ENCODE measurements at regions not wholly inside any gene's neighbourhood (a gene's known extent, or its start where the extent isn't known, plus 50 kb on each side); places are given as distances from the start of the nearest gene placed in this dataset.

GRCh38 chr1:34478515-34479076 is 276.3 kb upstream of the GJB5 start:
- no peaks in the 10 kb centered on the region for H3K9me3 ChIP-seq (ENCODE audit: control insufficient read depth, low read depth, low read length)
- Mint-ChIP-seq H3K9me3 (no peaks in the 10 kb centered on the region; a peak in 2 of 5 replicates), H3K36me3 (ENCODE audit: insufficient read depth in 1 of 3, low read depth in 3 of 3) (no peaks in the 10 kb centered on the region), H3K27me3 (ENCODE audit: low read depth) (peaks cover 4% of the 10 kb centered on the region), H3K27ac (no peak overlapping the region), H3K4me1 (peaks cover 8 to 11% of the 10 kb centered on the region in 2 experiments), H3K4me3 (no peak overlapping the region)
- WGBS (ENCODE audit: extremely low coverage, insufficient read length, low lambda C conversion rate) = no CpG with 5 or more reads among the region's 3 CpGs
- no peaks in the 10 kb centered on the region for H4K20me1 ChIP-seq (ENCODE audit: control insufficient read depth, insufficient read depth, insufficient read length)
- no peak overlapping the region for H3K56ac ChIP-seq (ENCODE audit: insufficient read length, low read depth, low read length)
- no peak overlapping the region for H4K91ac ChIP-seq (ENCODE audit: insufficient read length, low read depth, low read length)
- no peak overlapping the region for H3K18ac ChIP-seq (ENCODE audit: insufficient read length, low read depth, low read length)
- H2BK120ac ChIP-seq (ENCODE audit: low read depth, low read length, poor library complexity, severe bottlenecking) = no peak overlapping the region
- no peak overlapping the region for H2BK5ac ChIP-seq (ENCODE audit: insufficient read length, low read length)
- no peak overlapping the region for H2AK5ac ChIP-seq (ENCODE audit: insufficient read length, low read length)
- no peaks in the 10 kb centered on the region for H3K79me1 ChIP-seq (ENCODE audit: insufficient read depth, low read depth, low read length, poor library complexity, severe bottlenecking)
- H4K8ac ChIP-seq (replicated peaks; ENCODE audit: insufficient read length, low read depth, low read length) = no peak overlapping the region
- DNase-seq = peak; percentile 50
- no peak overlapping the region for H3K14ac ChIP-seq (ENCODE audit: insufficient read depth, low read length)
- no peak overlapping the region for H2BK15ac ChIP-seq (ENCODE audit: low read depth, low read length)
- H3K27me3 ChIP-seq (ENCODE audit: insufficient read depth, low read length) = no peaks in the 10 kb centered on the region
- no peak overlapping the region for H3K9ac ChIP-seq (ENCODE audit: extremely low read depth, insufficient read length, low read length)
- no peak overlapping the region for H3K23ac ChIP-seq (ENCODE audit: insufficient read length, low read depth, low read length)
- no peak for TF ChIP-seq CTCF (conservative IDR thresholded peaks at IDR 0.05)
- no peak overlapping the region for H2BK12ac ChIP-seq (ENCODE audit: insufficient read length, low read depth, low read length)
- no peak overlapping the region for H3K4ac ChIP-seq (ENCODE audit: low read depth, low read length)
- no peak overlapping the region for H3K4me2 ChIP-seq (ENCODE audit: insufficient read depth, insufficient read length, low read length)
- H3K27ac ChIP-seq (ENCODE audit: insufficient read length, low read depth, low read length) = no peak overlapping the region
- no peak overlapping the region for H4K5ac ChIP-seq (ENCODE audit: insufficient read length, low read depth, low read length)
- H3T11ph ChIP-seq (ENCODE audit: low read length) = no peak overlapping the region
- H3K4me1 ChIP-seq (ENCODE audit: insufficient read depth, low read length) = no peaks in the 10 kb centered on the region
- H3K23me2 ChIP-seq (ENCODE audit: insufficient read length, low read depth, low read length, poor library complexity, severe bottlenecking) = no peaks in the 10 kb centered on the region
- no peaks in the 10 kb centered on the region for H3K79me2 ChIP-seq (ENCODE audit: insufficient read depth, low read length)
- no peak overlapping the region for H2BK20ac ChIP-seq (ENCODE audit: low read depth, low read length, poor library complexity, severe bottlenecking)
- no peak overlapping the region for H2AFZ ChIP-seq (ENCODE audit: low read length)

Measured in H9 (cell line).